ES-I3 (cell line): ENCODE measurements at regions not wholly inside any gene's neighbourhood (a gene's known extent, or its start where the extent isn't known, plus 50 kb on each side); places are given as distances from the start of the nearest gene placed in this dataset.

Experiments
- H3K36me3 ChIP-seq: 2 replicates; pipeline ENCODE4 v1.6.1; 2013; ENCODE audit warnings: mild to moderate bottlenecking, low read length, control low read depth, moderate library complexity; ENCODE audit not compliant: insufficient read depth
- H3K4me1 ChIP-seq: 2 replicates; pipeline ENCODE4 v1.6.1; 2013; ENCODE audit warnings: mild to moderate bottlenecking, control low read depth, low read length; ENCODE audit not compliant: insufficient read depth
- H3K9ac ChIP-seq: 2 replicates; pipeline ENCODE4 v1.6.1; 2013; ENCODE audit warnings: low read depth, mild to moderate bottlenecking, low read length, moderate library complexity
- H3K9me3 ChIP-seq: 2 replicates; pipeline ENCODE4 v1.6.1; 2013; ENCODE audit warnings: mild to moderate bottlenecking, low read length, moderate library complexity; ENCODE audit not compliant: control insufficient read depth, insufficient read depth

DNA sequence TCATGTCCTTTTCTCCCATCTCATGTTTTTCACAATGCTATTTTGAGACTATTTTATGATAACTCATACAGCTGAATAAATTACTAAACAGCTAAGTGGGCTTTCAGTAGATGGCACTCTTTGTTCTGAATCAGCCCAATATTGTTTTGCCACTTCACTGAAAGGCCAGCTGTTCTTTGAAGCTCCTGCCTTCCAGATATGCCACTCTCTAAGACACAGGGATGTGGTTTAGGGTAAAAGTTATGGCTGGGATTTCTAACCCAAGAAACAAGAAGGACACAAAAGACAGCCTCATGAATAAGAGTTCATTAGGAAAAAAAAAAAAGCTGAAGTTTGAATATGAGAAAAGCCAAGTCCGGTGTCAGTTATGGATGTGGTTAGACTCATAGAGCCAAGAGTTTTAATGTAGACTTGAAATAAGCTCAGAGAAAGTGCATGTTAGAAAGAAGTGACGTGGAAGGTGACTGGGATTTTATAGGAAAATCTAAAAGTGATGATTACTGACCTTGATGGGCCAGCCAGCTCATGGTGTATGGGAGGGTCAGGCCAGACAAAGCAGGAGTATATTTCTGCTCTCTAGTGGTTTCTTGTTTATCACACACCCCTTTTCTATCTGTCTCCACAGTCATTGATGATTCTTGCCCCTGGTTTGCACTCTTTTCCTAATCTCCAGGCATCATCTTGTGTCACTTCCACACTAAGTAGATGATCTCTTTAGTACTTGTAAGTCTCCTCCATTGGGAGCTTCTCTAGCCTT is 488.5 kb downstream of the NR2F1-AS1 start:
- H3K9me3 ChIP-seq: no peaks in the 10 kb centered on the region
- H3K9ac ChIP-seq: no peak overlapping the region
- H3K4me1 ChIP-seq: no peaks in the 10 kb centered on the region
- H3K36me3 ChIP-seq: no peaks in the 10 kb centered on the region

DNA sequence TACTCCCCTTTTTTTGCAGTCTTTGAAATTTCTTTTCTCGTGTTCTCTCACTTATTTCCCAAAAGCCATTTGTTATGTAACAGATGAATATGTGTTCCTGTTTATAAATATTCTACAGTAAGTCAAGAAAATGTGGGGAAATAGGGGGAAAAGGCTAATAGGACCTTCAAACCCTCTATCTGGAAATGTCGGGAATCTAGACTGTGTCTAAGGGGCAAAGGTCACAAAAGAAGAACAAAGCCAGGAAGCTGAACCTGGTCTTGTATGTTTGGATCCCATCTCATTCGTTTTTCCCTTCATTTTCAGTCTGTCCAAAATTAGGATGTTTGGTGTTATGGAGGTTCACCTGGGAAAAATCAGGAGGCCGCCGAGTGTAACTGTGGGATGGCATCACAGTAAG is 490.3 kb downstream of the NR2F1-AS1 start:
- Histone ChIP-seq H3K9me3 (no peaks in the 10 kb centered on the region), H3K36me3 (no peaks in the 10 kb centered on the region), H3K9ac (no peak overlapping the region), H3K4me1 (no peaks in the 10 kb centered on the region)

DNA sequence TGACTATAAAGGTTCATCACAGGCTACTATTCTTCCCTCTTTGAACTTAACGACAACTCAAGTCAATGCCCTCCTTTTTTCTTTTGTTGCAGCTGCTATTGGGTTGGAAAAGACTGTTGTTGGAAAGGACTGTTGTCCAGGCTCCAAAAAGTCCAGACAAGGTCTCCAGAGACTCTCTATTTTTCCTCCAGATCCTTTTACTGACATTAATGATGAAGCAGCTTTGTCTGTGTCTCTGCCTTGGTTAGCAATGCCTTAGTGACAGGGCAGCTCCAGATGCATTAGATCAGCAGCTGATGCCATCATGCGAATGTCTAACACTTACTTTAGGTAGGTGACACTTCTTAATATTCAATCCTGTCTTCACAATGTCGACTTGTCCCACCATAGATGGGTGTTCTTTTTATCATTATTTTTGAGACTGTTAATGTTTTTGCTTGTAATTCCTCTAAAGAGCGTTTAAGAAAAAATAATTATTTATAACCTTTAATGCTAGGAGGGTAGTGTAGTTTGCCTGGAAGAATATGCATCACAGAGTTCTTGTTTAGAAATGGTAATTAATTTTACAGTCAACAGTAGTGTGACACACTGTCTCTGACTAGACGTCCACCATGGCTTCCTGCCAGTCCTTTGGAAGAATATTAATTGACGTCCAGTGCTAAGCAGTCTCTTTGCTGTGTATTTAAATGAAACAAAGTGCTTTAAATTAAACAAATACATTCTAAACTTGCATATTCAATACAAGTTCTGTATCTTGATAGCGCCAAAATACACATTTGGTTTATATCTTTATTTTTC is 492.2 kb downstream of the NR2F1-AS1 start:
- no peaks in the 10 kb centered on the region for H3K4me1 ChIP-seq
- H3K36me3 ChIP-seq: no peaks in the 10 kb centered on the region
- H3K9ac ChIP-seq: no peak overlapping the region
- H3K9me3 ChIP-seq: no peaks in the 10 kb centered on the region

DNA sequence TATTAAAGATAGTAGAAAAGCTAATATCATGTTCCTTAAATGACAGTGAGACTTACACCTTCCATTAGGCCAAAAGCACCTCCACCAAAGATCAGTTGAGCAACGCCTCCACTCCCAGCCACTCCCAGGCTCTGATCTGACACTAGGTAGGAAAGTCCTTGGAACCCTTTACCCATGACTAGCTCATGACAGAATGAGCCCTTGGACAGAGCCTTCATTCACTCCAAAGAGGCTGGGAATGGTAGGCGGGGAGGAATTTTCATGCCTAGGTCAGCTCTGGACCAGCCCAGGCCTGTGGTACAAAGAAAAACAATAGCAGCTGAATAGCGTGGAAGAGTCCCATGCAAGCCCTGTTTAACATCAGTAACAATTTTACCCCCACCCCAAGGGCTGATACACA is 493.7 kb downstream of the NR2F1-AS1 start:
- H3K4me1 ChIP-seq: no peaks in the 10 kb centered on the region
- H3K9ac ChIP-seq: no peak overlapping the region
- no peaks in the 10 kb centered on the region for H3K36me3 ChIP-seq
- H3K9me3 ChIP-seq: no peaks in the 10 kb centered on the region

DNA sequence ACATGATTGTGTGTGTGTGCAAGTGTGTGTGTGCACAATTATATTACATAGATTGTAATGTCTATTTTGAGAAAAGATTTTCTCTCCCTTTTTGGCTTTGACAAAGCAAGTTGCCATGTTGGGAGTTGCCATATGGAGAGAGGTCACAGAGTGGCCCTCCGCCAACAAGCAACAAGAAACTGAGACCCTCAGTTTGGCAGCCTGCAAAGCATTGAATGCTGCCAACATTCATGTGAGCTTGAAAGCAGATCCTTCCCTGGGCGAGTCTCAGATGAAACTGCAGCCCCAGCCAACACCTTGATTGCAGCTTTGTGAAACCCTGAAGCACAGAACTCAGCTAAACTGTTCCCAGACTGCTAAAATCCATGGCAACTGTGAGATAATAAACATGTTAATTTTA is 498.0 kb downstream of the NR2F1-AS1 start:
- H3K4me1 ChIP-seq: no peaks in the 10 kb centered on the region

DNA sequence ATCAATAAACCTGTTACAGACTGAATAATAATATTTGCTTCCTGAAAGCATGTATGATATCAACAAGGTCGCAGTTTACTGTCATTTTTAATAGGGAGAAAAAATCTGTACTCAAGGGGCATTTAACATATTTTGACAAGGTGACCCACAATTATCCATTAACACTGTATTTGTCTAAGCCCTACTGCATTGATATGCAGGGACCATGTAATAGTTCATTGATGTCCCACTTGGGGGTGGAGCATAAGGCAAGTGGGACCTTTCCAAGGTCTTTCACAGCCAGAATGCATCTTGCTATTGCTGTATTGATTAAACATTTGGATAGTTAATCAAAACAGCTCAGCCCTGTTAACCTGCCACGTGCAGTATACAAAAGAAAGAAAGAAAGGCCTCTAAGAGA is 502.0 kb downstream of the NR2F1-AS1 start:
- no peaks in the 10 kb centered on the region for H3K36me3 ChIP-seq
- no peak overlapping the region for H3K9ac ChIP-seq

More for the DNA sequence above, 498.0 kb downstream of the NR2F1-AS1 start:
- Histone ChIP-seq H3K36me3 (no peaks in the 10 kb centered on the region), H3K9ac (no peak overlapping the region), H3K9me3 (no peaks in the 10 kb centered on the region)

DNA sequence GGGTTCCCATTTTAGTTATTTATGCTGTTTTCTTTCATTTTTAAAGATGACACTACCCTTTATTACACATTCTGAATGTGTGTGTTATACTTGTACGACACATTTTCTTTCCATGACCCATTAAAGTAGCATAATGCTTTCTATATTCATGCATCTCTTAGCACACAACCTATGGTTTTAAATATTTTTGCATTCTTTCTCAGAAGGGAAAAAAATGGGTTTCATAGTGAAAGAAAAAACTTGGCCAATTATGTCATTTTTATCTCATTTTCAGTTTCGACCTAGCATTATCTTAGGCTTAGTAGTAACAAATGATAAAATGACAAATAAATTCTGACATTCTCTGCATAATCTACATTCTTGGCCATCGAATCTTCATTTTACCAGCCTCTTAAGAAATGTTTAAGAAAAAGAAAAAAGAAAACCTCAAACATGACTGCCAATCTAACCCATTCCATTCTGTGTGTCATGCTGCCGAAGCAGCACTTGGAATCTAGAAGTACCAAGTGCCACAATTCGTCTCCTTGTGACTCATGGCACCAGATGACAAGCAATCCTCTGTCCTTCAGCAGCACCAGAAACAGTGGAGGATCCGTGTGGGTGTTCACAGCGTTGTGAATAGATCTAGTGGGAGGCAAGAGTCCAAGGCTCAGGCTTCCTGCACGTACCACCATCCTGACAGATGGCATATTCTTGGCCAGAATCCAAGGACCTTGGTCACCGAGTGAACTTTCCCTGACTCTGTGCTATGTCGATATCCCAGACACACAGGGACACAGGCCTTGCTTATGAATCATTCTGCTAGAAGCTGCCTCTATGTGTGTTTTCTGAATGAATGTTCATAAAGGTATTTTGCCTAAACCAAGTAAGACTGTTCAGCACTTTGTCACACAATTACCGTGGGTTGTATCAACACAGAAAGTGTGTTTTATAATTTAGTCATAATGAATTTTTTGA is 502.7 kb downstream of the NR2F1-AS1 start:
- Histone ChIP-seq H3K9me3 (no peaks in the 10 kb centered on the region), H3K36me3 (no peaks in the 10 kb centered on the region), H3K9ac (no peak overlapping the region), H3K4me1 (no peaks in the 10 kb centered on the region)

More for the DNA sequence above, 502.0 kb downstream of the NR2F1-AS1 start:
- H3K9me3 ChIP-seq: no peaks in the 10 kb centered on the region
- H3K4me1 ChIP-seq: no peaks in the 10 kb centered on the region

DNA sequence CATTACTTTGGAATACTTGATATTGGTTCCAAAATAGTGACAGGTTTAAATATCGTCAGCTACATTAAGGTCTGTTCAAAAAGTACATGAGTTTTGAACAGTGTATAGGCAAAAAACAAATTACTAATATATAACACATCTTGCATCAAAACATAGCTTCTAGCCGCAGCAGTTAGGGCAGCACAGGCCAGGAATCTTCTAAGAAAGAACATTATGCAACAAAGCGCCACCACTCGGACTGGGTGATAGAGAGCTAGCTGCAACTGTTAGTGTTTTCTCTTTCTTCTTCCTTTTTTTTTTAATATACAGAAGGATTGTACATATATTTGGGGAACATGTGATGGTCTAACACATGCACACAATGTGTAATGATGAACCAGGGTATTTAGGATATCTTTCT is 504.5 kb downstream of the NR2F1-AS1 start:
- no peak overlapping the region for H3K9ac ChIP-seq
- no peaks in the 10 kb centered on the region for H3K9me3 ChIP-seq
- H3K36me3 ChIP-seq: no peaks in the 10 kb centered on the region
- no peaks in the 10 kb centered on the region for H3K4me1 ChIP-seq

DNA sequence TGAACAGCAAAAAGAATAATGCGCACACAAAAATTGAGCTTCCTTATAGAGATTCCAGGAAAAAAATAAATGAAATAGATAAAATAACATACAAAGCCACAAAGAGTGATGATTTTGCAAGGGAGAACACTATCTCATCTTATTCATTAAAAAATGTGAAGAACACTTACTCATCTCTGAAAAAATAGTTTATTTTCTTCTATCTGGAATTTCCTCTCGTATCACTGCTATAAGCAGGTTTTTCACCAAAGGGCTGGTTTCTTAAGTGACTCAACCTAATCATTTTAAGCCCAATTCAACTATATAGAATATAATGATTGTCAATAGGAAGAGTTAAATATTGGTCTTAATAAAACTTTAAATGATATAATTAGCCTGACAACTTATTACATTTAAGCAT is 504.9 kb downstream of the NR2F1-AS1 start:
- no peaks in the 10 kb centered on the region for H3K36me3 ChIP-seq
- no peaks in the 10 kb centered on the region for H3K9me3 ChIP-seq
- H3K4me1 ChIP-seq: no peaks in the 10 kb centered on the region
- H3K9ac ChIP-seq: no peak overlapping the region

DNA sequence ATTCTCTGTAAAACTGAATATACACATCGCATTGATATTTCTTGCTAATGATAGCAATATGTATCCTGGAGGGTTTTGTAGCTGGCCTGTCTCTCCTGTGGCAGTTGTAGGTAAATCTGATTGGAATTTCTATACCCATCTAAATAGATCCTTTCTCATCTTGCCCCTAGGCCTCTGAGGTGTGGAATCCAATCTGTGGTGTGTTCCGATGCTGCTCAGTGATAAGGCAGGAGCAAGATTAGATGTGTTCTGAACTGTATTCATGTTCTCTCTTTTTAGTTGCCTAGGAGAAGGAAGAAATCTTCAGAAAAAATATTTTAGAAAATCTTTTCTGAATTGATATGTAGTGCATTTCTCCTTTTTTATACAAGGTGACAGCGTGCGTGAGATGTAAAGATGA is 507.5 kb downstream of the NR2F1-AS1 start:
- Histone ChIP-seq H3K36me3 (no peaks in the 10 kb centered on the region), H3K9me3 (no peaks in the 10 kb centered on the region), H3K9ac (no peak overlapping the region), H3K4me1 (no peaks in the 10 kb centered on the region)

DNA sequence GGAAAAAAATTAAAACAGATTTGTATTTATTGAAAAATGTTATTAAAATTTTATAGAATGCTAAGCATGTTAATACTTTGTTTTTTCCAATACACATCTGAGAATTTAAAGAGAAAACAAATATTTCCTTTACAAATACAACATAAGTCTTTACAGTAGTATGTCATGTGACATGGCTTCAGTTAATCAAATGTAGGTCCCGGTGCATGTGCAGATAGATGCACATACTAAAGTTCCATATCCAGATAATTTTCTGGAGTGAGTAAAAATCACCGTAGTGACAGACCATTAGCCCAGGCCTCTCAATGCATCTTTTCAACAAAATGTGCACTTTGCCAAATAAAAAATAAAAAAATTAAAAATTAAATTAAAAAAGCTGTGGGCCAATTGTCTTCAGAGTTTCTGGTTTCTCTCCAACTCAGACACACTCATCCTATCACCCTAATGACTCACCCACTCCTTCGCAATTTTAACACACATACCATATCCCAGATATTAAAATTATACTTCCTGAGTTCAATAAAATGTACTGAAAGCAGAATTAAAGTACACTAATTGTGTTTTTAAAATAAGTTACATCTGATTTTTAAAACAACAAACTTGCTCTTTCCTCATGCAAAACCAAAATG is 508.1 kb downstream of the NR2F1-AS1 start:
- Histone ChIP-seq H3K36me3 (no peaks in the 10 kb centered on the region), H3K4me1 (no peaks in the 10 kb centered on the region), H3K9me3 (no peaks in the 10 kb centered on the region), H3K9ac (no peak overlapping the region)

DNA sequence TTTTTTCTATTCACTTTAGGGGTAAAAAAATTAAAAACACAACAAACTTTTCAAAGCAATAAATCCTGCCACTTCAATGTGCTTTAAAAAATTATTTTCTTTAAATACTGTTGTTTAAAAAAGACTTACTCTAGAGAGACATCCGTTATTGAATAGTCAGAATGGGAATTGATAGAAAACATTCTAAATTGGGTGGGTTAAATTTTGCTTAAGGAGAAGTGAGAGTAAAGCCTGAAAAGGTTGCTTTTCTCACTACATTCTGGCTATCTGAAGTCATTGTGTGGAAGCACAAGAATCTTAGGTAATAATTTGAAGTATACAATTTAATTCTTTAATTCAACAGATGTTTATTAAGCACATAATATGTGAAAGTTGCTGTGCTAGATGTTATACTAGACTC is 509.3 kb downstream of the NR2F1-AS1 start:
- no peaks in the 10 kb centered on the region for H3K4me1 ChIP-seq
- no peaks in the 10 kb centered on the region for H3K36me3 ChIP-seq
- H3K9ac ChIP-seq: no peak overlapping the region
- H3K9me3 ChIP-seq: no peaks in the 10 kb centered on the region

DNA sequence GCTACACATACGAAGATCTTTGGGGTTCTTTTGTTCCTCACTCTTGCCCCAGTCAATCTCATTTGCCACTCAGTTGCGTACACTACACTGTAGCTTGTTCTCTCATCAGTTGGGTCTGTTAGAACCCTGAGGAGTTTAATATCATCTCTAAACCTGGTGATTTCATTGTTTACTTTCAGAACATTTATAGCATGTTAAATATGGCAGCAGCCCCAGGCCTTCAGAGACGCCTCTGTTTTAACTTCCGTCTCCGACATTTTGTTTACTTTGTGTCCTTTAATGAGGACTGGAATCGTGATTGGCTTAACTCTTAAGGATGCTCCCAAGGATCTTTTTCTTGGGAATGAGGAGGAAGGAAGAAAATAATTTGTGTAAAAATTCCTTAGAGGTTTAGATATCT is 510.1 kb downstream of the NR2F1-AS1 start:
- H3K4me1 ChIP-seq: no peaks in the 10 kb centered on the region
- H3K9me3 ChIP-seq: no peaks in the 10 kb centered on the region
- H3K9ac ChIP-seq: no peak overlapping the region
- no peaks in the 10 kb centered on the region for H3K36me3 ChIP-seq

DNA sequence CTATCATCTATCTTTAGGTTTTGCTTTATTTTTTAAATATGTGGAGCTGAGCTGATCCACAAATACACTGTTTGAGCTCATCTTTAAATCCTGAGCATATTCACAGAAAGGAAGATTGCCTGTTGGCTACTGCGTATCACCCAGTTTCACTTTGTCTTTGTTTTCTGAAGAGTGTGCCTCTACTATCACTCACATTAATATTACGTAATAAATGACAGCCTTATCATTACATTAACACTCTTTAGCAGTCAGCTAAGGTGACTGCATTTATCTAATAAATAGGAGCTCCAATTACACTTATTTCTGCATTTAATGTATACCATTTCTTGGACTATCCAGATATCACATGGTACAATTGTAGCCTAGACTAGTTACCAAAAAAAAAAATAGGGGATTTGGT is 511.7 kb downstream of the NR2F1-AS1 start:
- H3K4me1 ChIP-seq: no peaks in the 10 kb centered on the region
- H3K9ac ChIP-seq: no peak overlapping the region

More for the DNA sequence above, 511.7 kb downstream of the NR2F1-AS1 start:
- Histone ChIP-seq H3K36me3 (no peaks in the 10 kb centered on the region), H3K9me3 (no peaks in the 10 kb centered on the region)
